Mesothelial cell of epicardium (in vitro differentiated cells): ENCODE measurements at regions not wholly inside any gene's neighbourhood (a gene's known extent, or its start where the extent isn't known, plus 50 kb on each side); places are given as distances from the start of the nearest gene placed in this dataset.

Experiments used
- DNase-seq, 2 experiments: peaks; one replicate each; pipeline ENCODE4 v3.0.0; 2021; ENCODE audit warnings: low spot score in 2 of 2; ENCODE audit not compliant: unreplicated experiment in 2 of 2
- H3K27ac Mint-ChIP-seq: 2 replicates; pipeline ENCODE4 v1.8.0; 2021; ENCODE audit warnings: mixed read lengths
- H3K27me3 Mint-ChIP-seq: 2 replicates; pipeline ENCODE4 v1.8.0; 2021; ENCODE audit warnings: low read depth, mixed read lengths
- H3K36me3 Mint-ChIP-seq: 2 replicates; pipeline ENCODE4 v1.8.0; 2021; ENCODE audit warnings: mixed read lengths
- H3K4me1 Mint-ChIP-seq: 2 replicates; pipeline ENCODE4 v1.8.0; 2021; ENCODE audit warnings: mixed read lengths
- H3K4me3 Mint-ChIP-seq: 2 replicates; pipeline ENCODE4 v1.8.0; 2021; ENCODE audit warnings: mild to moderate bottlenecking, moderate library complexity, mixed read lengths
- H3K9me3 Mint-ChIP-seq: 2 replicates; pipeline ENCODE4 v1.8.0; 2021; ENCODE audit warnings: mixed read lengths
- CTCF ChIP-seq: fragments of 200-600 bp; sonication (generic); IDR thresholded peaks from one replicate; pipeline ENCODE4 v1.5.0; 2021; ENCODE audit warnings: antibody characterized with exemption; ENCODE audit not compliant: unreplicated experiment

- H3K4me1 Mint-ChIP-seq: peaks cover 29% of the 10 kb centered on the region
- no peaks in the 10 kb centered on the region for H3K9me3 Mint-ChIP-seq
- H3K27me3 Mint-ChIP-seq: no peaks in the 10 kb centered on the region
- no peak for TF ChIP-seq CTCF
- no peak overlapping the region for H3K4me3 Mint-ChIP-seq
- no peak for DNase-seq
- H3K27ac Mint-ChIP-seq: no peak overlapping the region
- no peaks in the 10 kb centered on the region for H3K36me3 Mint-ChIP-seq
These were observed 348.5 kb downstream of the RFC3 start for GRCh38 chr13:34166406-34166805.

GRCh38 chr13:34167347-34167746 lies 349.4 kb downstream of the RFC3 start:
- Mint-ChIP-seq H3K27ac (no peak overlapping the region), H3K9me3 (peaks cover 8% of the 10 kb centered on the region), H3K4me3 (no peak overlapping the region), H3K27me3 (no peaks in the 10 kb centered on the region), H3K36me3 (no peaks in the 10 kb centered on the region), H3K4me1 (peaks cover 23% of the 10 kb centered on the region)
- no peak for TF ChIP-seq CTCF
- DNase-seq: no peak

- no peak for TF ChIP-seq CTCF
- no peak overlapping the region for H3K27ac Mint-ChIP-seq
- DNase-seq: no peak
- H3K4me3 Mint-ChIP-seq: no peak overlapping the region
- H3K27me3 Mint-ChIP-seq: no peaks in the 10 kb centered on the region
- H3K36me3 Mint-ChIP-seq: no peaks in the 10 kb centered on the region
- peaks cover 11% of the 10 kb centered on the region for H3K4me1 Mint-ChIP-seq
- H3K9me3 Mint-ChIP-seq: peaks cover 8% of the 10 kb centered on the region
These were observed 354.1 kb downstream of the RFC3 start for GRCh38 chr13:34172048-34172447.

- Mint-ChIP-seq H3K27ac (no peak overlapping the region), H3K4me1 (peaks cover 23% of the 10 kb centered on the region), H3K9me3 (peaks cover 8% of the 10 kb centered on the region), H3K27me3 (no peaks in the 10 kb centered on the region), H3K4me3 (no peak overlapping the region), H3K36me3 (no peaks in the 10 kb centered on the region)
- DNase-seq: no peak
- TF ChIP-seq CTCF: no peak
These were observed 356.8 kb downstream of the RFC3 start for GRCh38 chr13:34174671-34175145.

GRCh38 chr13:34175551-34175950 lies 357.6 kb downstream of the RFC3 start:
- Mint-ChIP-seq H3K4me1 (peaks cover 28% of the 10 kb centered on the region), H3K9me3 (peaks cover 8% of the 10 kb centered on the region), H3K27ac (no peak overlapping the region), H3K36me3 (no peaks in the 10 kb centered on the region), H3K27me3 (no peaks in the 10 kb centered on the region), H3K4me3 (no peak overlapping the region)
- no peak for TF ChIP-seq CTCF
- DNase-seq: no peak

GRCh38 chr13:34176633-34177032 lies 358.7 kb downstream of the RFC3 start:
- DNase-seq: no peak
- Mint-ChIP-seq H3K4me3 (no peak overlapping the region), H3K4me1 (peaks cover 28% of the 10 kb centered on the region), H3K27ac (no peak overlapping the region), H3K9me3 (peaks cover 7% of the 10 kb centered on the region), H3K36me3 (no peaks in the 10 kb centered on the region), H3K27me3 (no peaks in the 10 kb centered on the region)
- no peak for TF ChIP-seq CTCF
